Left hindlimb (tissue), 1 donor: ENCODE measurements at regions not wholly inside any gene's neighbourhood (a gene's known extent, or its start where the extent isn't known, plus 50 kb on each side); places are given as distances from the start of the nearest gene placed in this dataset.
A peak's percentile ranks its signal among the peaks of the same experiment; 100 is the strongest.

Experiments
- DNase-seq: peaks from one replicate; pipeline ENCODE4 v3.0.0-alpha.2; 2018

DNA sequence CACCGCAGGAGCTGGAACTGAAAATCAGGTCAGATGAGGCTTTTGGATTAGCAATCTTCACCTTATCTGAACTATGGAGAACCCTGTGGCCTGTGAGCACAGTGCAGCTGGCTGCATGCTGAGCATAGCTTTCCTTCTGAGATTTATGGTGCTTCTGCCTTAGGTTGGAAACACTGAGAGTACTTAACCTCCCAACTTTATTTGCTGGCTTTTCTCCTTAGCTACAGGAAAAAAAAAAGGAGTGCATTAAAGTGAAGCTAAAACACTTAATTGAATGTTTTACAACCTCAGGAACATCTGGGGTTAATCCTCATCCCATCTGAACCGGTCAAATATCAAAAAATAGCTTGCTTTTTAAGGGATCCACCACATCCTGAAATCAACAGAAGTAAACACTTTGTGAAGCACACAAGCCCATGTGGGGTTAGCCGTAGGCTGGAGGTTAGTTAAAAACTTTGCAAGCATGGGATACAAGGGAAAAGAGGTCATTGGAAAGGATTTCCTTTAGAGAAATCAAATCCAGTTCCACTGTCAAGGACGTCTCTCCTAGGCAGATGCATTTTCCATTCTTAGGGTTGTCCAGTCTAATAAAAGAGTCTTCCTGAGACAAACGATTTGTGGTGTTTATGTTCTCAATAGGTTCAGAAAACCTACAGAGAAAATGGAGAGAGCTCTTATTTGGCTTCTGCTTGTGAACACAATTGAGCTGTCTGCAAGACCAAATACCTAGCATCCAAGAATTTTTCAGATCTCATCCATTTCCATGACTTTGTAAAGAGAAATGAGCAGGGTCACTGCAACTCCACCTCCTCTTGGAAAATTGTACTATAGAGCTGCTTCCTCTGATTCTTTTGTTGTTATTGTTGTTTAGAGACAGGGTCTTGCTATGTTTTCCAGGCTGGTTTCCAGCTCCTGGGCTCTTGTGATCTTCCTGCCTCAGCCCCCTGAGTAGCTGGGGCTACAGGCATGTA, 470.4 kb upstream of the IGFBP3 start:
- peak; percentile 45 for DNase-seq

DNA sequence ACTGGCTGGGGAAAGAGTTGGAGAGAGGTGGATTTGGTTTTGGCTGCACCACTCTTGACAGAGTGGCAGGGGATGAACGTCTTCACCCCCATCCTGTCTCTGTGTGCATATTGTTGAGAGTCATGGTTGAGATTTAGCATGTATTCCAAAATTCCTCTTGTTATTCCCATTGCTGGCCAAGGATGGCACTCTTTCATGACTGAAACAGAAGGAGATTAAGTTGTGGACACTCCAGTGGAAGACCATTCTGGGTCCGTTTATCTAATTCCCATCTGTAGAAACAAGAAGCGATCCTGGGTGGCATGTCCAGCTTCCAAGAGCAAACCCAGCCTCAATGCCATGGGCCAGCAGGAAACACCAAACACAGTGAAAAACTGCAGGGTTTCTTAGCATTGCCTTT, 469.0 kb upstream of the IGFBP3 start:
- DNase-seq, result no peak

GRCh38 chr7:46389146-46389545, 468.1 kb upstream of the IGFBP3 start:
- peak; percentile 34 for DNase-seq

GRCh38 chr7:46387646-46388045, 466.6 kb upstream of the IGFBP3 start:
- DNase-seq, result no peak

- no peak for DNase-seq
Observed at GRCh38 chr7:46386428-46387399, 465.6 kb upstream of the IGFBP3 start.

DNA sequence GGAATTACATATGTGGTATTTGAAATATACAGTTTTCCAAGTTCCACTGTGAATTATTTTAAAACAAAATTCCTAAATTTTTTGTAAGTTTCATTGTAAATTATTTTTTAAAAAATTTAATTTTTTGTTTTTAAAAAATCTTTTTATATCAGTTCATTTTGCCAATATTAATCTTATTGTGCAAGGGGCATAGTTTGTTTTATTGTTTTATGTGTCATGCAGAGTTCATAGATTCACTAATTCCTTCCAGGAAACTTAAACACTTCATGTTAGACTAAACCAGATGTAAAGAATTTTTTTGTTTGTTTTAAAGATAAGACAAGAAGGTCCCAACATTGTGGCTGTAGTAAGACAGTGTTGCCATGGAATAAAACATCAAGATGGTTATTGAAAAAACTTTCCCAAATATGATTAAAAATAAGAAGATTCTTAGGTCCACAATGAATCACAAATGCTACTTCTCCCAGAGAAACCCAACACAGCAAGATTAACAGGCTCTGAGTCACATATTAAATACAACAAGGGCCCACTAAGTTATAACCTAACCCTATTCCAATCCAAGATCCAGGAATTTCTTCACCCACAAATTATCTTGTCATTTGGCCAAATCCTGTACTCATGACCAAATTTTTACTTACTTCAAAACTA, 464.7 kb upstream of the IGFBP3 start:
- no peak for DNase-seq

DNA sequence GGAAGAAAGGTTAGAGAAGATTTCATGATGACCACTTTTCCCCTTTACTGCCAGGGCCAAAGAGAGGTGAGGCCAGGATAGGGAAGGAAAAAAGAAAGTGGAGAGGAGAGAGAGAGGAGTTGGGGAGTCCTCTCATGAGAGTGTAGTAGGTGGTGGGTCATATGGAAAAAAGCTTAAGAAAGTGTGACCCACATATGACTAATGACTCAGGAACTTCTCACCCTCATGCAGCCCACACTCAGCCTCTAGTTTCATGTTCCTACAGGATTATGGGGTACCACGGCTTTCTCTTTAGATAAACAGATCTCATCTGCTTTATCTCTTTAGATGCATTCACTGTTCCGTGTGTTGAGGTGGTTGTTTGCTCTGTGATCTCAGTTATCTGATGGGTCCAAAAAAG, 462.5 kb upstream of the IGFBP3 start:
- DNase-seq, result no peak

DNA sequence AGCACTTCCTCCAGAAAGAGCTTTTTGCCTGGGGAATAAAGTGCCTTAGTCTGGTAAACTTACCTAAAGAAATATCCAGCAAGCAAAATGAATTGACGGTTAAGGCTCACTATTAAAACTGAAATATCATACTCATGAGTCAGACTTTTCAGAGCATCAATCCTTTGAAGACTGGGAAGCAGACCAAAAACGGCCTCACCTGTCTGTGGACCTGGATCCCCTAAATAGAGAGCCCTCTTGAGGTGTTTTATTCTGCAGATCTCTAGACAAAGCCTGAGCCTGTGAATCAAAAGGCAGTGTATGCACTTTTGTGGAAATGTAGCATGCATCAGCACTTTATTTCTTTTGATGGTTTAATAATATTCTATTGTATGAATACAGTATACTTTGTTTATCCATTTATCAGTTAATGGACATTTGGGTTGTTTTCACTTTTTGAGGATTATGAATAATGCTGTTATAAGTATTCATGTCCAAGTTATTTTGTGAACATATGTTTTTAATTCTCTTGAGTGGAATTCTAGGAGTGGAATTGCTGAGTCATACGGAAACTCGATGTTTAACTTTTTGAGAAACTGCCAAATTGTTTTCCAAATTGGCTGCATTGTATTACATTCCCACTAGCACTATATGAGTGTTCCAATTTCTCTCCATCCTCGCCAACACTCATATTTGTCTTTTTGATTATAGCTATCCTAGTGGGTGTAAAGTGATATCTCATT, 449.0 kb upstream of the IGFBP3 start:
- peak; percentile 35 for DNase-seq

DNA sequence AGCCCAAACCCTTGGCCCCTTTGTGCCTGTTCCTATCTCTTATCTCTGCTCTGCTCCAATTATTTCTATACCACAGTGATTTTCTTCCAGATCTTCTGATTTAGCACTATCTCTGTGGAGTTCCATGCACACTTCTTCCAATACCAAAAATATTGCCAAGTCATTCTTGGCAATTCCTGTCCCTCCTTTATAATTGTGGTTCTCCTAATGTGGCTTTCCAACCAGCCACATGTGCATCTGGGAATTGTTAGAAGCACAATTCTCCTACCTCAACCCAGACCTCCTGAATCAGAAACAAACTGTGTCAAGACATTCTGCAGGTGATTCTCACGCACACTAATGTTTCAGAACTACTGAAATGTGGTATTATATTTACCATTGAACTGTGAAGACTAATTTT, 447.8 kb upstream of the IGFBP3 start:
- DNase-seq, result no peak

DNA sequence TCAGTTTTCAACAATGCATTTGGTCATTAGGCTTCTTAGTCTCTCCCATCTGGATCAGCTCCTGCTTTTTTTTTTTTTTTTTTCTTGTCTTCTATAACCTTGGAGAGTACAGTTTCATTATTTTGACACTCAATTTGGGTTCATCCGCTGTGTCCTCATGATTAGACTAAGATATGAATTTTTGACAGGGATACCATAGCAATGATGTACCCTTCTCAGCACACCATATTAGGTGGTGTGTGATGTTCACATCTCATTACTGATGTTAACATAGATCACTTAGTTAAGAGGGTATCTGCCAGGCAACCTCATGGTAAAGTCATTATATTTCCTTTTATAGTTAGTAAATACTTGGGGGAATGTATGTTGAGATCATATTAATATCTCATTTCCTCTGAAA, 445.5 kb upstream of the IGFBP3 start:
- DNase-seq, result no peak

DNA sequence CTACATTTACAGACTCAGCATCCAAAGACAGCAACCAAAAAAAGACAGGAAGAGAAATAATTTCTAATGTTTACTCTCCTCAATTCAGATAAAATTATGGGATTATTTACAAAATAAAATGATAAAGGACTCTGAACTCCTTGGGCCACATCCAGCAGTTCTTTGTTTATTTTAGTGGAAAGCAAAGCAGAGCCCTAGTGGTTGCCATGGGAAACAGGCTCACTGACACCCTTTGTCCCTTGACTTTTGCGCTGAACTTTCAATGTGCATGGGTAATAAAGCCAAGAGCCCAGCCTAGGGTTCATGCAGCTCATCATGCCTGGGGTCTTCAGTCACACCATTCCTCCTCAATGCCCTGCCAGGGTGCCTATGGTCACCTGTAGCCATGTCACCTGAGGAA, 442.6 kb upstream of the IGFBP3 start:
- no peak for DNase-seq

DNA sequence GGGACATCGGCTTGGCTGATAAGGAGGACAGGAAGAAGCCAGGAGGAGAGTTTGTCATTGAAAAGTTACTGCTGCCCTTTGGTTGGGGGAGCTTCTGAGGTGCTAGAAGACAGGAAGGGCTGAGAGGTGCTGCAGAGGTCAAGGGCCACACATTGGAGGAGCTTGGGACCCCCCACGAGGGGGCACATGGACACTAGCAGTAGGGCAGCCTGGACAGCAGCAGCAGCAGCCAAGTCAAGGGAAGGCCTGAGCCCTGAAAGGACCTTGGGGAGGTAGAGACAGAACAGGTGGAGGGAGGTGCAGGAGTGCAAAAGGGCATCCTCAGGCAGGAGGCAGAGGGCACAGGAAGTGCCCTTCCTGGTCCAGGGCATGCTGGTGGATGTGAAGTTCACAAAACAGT, 439.7 kb upstream of the IGFBP3 start:
- DNase-seq, result no peak

- no peak for DNase-seq
Observed at GRCh38 chr7:46360296-46360695, 439.2 kb upstream of the IGFBP3 start.

DNA sequence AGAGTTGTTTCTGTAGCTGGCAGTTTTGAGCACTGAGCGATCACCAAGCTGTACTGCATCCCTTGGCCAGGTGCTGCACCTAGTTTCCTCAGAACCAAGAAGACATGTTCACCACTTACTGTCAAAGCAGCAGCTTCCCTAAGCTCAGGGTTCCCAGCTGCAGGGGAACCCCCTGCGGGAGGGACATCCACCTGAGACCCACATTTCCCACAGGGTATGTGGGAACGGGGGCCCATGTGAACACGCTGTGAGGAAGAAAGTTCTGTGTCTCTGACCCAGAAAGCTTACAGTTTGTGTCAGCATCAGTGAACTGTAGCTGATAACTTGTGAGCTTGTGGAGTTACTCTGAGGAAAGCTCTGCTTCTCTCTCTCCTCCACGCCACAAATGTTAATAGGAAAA, 436.8 kb upstream of the IGFBP3 start:
- no peak for DNase-seq

DNA sequence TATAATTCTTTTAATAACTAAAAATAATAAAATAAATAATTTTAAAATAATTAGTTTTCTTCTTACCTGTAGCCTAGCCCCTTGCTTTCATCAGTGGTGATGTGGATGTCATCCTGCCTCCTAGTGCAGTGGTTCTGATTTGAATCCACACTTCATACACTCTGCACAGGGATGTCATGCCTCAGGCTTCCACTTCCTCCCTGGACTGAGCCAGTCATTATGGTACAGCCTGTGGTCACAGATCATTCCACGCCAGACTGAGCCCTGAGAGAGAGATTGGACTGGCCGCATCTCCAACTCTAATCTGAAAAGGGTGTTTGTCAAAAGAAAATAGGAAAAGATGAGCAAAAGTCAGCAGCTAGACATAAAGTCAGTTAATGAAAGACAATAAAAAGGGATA, 436.2 kb upstream of the IGFBP3 start:
- DNase-seq, result no peak

DNA sequence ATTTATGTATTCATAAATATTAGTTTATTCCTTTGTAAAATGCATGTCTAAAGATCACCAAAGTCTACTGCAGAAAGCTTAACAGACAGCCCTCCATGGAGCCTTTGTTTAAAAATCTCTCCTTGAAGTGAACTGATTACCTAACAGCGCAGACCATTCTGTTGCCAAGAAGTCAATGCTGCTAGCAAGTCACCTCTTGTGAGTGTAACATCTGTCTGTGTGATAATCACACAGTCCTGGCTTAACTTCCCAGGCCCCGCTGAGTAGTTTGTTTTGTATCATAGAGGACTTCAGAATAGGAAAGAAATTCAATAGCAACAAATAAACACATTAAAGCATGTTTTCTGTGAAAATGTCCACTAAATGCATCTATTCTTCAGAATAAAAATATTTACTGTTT, 435.3 kb upstream of the IGFBP3 start:
- DNase-seq, result no peak

GRCh38 chr7:46355331-46355730, 434.3 kb upstream of the IGFBP3 start:
- no peak for DNase-seq

GRCh38 chr7:46352004-46352954, 431.2 kb upstream of the IGFBP3 start:
- DNase-seq, result peak; percentile 40

DNA sequence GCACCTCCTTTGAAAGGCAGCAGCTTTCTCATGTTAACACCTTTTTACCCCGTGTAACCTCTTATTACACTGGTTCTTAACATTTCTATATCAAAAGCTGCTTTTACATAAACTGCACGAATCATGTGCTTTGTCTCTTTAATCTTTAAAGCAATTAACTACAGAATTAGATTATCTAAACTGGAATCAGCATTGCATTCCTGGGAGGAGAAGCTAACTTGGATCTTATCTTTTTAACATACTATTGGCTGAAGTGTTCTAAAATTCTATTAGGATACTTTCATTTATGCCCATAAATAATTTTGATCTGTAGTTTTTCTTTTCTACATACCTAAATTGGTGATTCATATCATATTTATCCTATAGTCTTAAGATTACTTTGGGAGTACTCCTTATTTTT, 428.4 kb upstream of the IGFBP3 start:
- no peak for DNase-seq

DNA sequence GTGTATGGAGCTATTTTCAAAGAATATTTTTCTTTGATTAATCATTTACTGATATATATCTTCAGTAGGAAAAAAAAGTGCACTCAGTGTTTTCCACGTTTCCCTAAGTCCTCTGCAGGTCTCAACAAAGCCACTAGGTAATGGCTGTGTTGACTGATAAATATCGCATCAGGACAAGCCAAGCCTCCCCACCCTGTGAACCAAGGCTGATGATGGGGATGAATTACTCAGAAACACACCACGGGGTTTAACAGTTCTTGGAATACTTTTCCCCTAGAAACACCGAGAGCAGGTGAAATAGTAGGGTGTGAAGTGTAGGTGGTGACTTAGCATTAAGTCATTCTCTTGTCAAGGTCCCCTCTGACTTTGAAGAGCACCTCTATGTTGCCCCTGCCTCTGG, 423.5 kb upstream of the IGFBP3 start:
- DNase-seq, result no peak

- DNase-seq, result no peak
Observed at GRCh38 chr7:46343802-46344201, 422.7 kb upstream of the IGFBP3 start.
